CD4-positive, alpha-beta memory T cell (primary cell): ENCODE measurements at regions not wholly inside any gene's neighbourhood (a gene's known extent, or its start where the extent isn't known, plus 50 kb on each side); places are given as distances from the start of the nearest gene placed in this dataset.
A peak's percentile ranks its signal among the peaks of the same experiment; 100 is the strongest.

Experiments
- CTCF ChIA-PET: fragments of 350-600 bp; sonication (Branson Sonifier 250); formaldehyde crosslinking; loops from one replicate; lab custom pipeline; 2021; ENCODE audit warnings: inconsistent platforms; ENCODE audit not compliant: partially characterized antibody; lab: Charles Lee
- POLR2A ChIA-PET: fragments of 350-600 bp; sonication (Branson Sonifier 250); formaldehyde crosslinking; loops from one replicate; lab custom pipeline; 2021; ENCODE audit not compliant: partially characterized antibody; lab: Charles Lee
- DNase-seq, 5 donors: peaks; one replicate each; pipeline versions ENCODE4 v3.0.0 to v3.0.0-alpha.2; 2020 to 2022; ENCODE audit warnings: mixed read lengths in 1 of 5
- H3K27ac ChIP-seq: one replicate; pipeline ENCODE4 v1.7.0; 2013; ENCODE audit warnings: low read depth, low read length
- H3K27me3 ChIP-seq: 2 replicates; pipeline ENCODE4 v1.7.0; 2013; ENCODE audit warnings: mild to moderate bottlenecking, low read length, moderate library complexity; ENCODE audit not compliant: insufficient read depth
- H3K36me3 ChIP-seq: 2 replicates; pipeline ENCODE4 v1.7.0; 2013; ENCODE audit warnings: mild to moderate bottlenecking, low read length, moderate library complexity; ENCODE audit not compliant: insufficient read depth
- H3K4me1 ChIP-seq: 2 replicates; pipeline ENCODE4 v1.7.0; 2013; ENCODE audit warnings: mild to moderate bottlenecking, low read length, moderate library complexity; ENCODE audit not compliant: insufficient read depth
- H3K4me3 ChIP-seq, 2 donors: one replicate each; pipeline ENCODE4 v1.7.0; 2013; ENCODE audit warnings: low read length in 2 of 2, mild to moderate bottlenecking in 1 of 2
- H3K9me3 ChIP-seq, 2 donors: one replicate each; pipeline ENCODE4 v1.7.0; 2013; ENCODE audit warnings: low read length in 2 of 2, control low read depth in 1 of 2; ENCODE audit not compliant: control insufficient read depth in 1 of 2
- H3K27ac Mint-ChIP-seq, 7 donors: one replicate each; pipeline ENCODE4 v1.8.0; 2020 to 2021; ENCODE audit warnings: mixed read lengths in 7 of 7, mild to moderate bottlenecking in 6 of 7, inconsistent platforms in 3 of 7, moderate library complexity in 3 of 7
- H3K27me3 Mint-ChIP-seq, 2 donors: one replicate each; pipeline ENCODE4 v1.8.0; 2020 to 2021; ENCODE audit warnings: mixed read lengths in 2 of 2
- H3K36me3 Mint-ChIP-seq, 2 donors: one replicate each; pipeline ENCODE4 v1.8.0; 2020 to 2021; ENCODE audit warnings: mixed read lengths in 2 of 2, inconsistent platforms in 1 of 2, mild to moderate bottlenecking in 1 of 2
- H3K4me1 Mint-ChIP-seq, 4 donors: one replicate each; pipeline ENCODE4 v1.8.0; 2020 to 2021; ENCODE audit warnings: mixed read lengths in 4 of 4, mild to moderate bottlenecking in 1 of 4
- H3K4me3 Mint-ChIP-seq, 8 donors: one replicate each; pipeline ENCODE4 v1.8.0; 2020 to 2021; ENCODE audit warnings: mixed read lengths in 8 of 8, mild to moderate bottlenecking in 7 of 8, moderate library complexity in 6 of 8, inconsistent platforms in 3 of 8
- H3K9me3 Mint-ChIP-seq, 8 donors: one replicate each; pipeline ENCODE4 v1.8.0; 2020 to 2021; ENCODE audit warnings: mixed read lengths in 8 of 8, mild to moderate bottlenecking in 5 of 8, inconsistent platforms in 3 of 8, moderate library complexity in 1 of 8
- intact Hi-C: fragments of 100-400 bp; cut with micrococcal nuclease; formaldehyde crosslinking; loops from one replicate; pipeline ENCODE4 v1.15.1; 2023

DNA sequence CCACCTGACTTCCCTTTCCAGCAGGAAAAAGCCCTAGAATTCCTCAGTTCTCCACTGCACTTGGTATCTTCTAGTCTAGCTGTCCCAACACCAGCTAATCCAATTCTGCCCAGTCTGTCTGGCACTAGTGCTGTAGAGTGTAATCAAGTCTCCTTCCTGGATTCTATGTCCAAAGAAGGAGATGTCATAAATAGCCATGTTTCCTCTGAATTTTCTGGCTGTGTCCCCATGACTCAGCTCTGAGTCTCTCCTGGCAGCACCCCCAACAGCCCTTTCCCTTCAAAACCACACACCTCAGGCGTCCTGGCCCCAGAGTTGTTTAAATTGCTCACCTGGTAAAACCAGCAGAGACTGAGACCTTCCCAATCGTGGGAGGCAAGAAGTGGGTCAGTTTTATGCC, 197.2 kb downstream of the GRXCR1 start:
- ChIA-PET POLR2A (no interaction called here), CTCF (no interaction called here)
- Histone ChIP-seq H3K27ac (no peak overlapping the region), H3K9me3 (no peaks in the 10 kb centered on the region), H3K36me3 (no peaks in the 10 kb centered on the region), H3K4me1 (no peaks in the 10 kb centered on the region), H3K4me3 (no peak overlapping the region), H3K27me3 (no peaks in the 10 kb centered on the region)
- no peak overlapping the region for H3K4me3 Mint-ChIP-seq
- no peaks in the 10 kb centered on the region for H3K27me3 Mint-ChIP-seq
- DNase-seq, result no peak
- peaks cover 0 to 6% (median 0%) of the 10 kb centered on the region in 8 donors for H3K9me3 Mint-ChIP-seq
- intact Hi-C loops, result no loop called here
- no peak overlapping the region for H3K27ac Mint-ChIP-seq
- no peaks in the 10 kb centered on the region for H3K36me3 Mint-ChIP-seq
- no peaks in the 10 kb centered on the region for H3K4me1 Mint-ChIP-seq

- no peak for DNase-seq
- no peaks in the 10 kb centered on the region for H3K27me3 ChIP-seq
- no peak overlapping the region for H3K4me3 ChIP-seq
- Mint-ChIP-seq H3K36me3 (no peaks in the 10 kb centered on the region), H3K9me3 (peaks cover 0 to 3% (median 0%) of the 10 kb centered on the region in 8 donors), H3K27me3 (no peaks in the 10 kb centered on the region), H3K27ac (no peak overlapping the region), H3K4me1 (no peaks in the 10 kb centered on the region), H3K4me3 (no peak overlapping the region)
- intact Hi-C loops, result no loop called here
- ChIA-PET CTCF (no interaction called here), POLR2A (no interaction called here)
- no peaks in the 10 kb centered on the region for H3K4me1 ChIP-seq
- no peaks in the 10 kb centered on the region for H3K9me3 ChIP-seq
- H3K27ac ChIP-seq, result no peak overlapping the region
- H3K36me3 ChIP-seq, result no peaks in the 10 kb centered on the region
Measured at GRCh38 chr4:43103048-43103447, 210.5 kb downstream of the GRXCR1 start.

- no peaks in the 10 kb centered on the region for H3K36me3 Mint-ChIP-seq
- Histone ChIP-seq H3K27ac (no peak overlapping the region), H3K4me3 (no peak overlapping the region), H3K9me3 (no peaks in the 10 kb centered on the region), H3K36me3 (no peaks in the 10 kb centered on the region), H3K4me1 (no peaks in the 10 kb centered on the region), H3K27me3 (no peaks in the 10 kb centered on the region)
- intact Hi-C loops, result no loop called here
- H3K9me3 Mint-ChIP-seq, result peaks cover 0 to 8% (median 0%) of the 10 kb centered on the region in 8 donors
- ChIA-PET POLR2A (no interaction called here), CTCF (no interaction called here)
- H3K27me3 Mint-ChIP-seq, result no peaks in the 10 kb centered on the region
- no peak for DNase-seq
- H3K4me3 Mint-ChIP-seq, result no peak overlapping the region
- no peak overlapping the region for H3K27ac Mint-ChIP-seq
- H3K4me1 Mint-ChIP-seq, result no peaks in the 10 kb centered on the region
Measured at GRCh38 chr4:43112139-43112538, 219.6 kb downstream of the GRXCR1 start.

GRCh38 chr4:43113196-43113595, 220.7 kb downstream of the GRXCR1 start:
- H3K4me3 ChIP-seq, result no peak overlapping the region
- no peaks in the 10 kb centered on the region for H3K9me3 ChIP-seq
- CTCF ChIA-PET, result no interaction called here
- H3K4me1 ChIP-seq, result no peaks in the 10 kb centered on the region
- POLR2A ChIA-PET, result no interaction called here
- Mint-ChIP-seq H3K4me1 (no peaks in the 10 kb centered on the region), H3K27me3 (no peaks in the 10 kb centered on the region), H3K27ac (no peak overlapping the region), H3K36me3 (no peaks in the 10 kb centered on the region), H3K4me3 (no peak overlapping the region), H3K9me3 (peaks cover 0 to 10% (median 0%) of the 10 kb centered on the region in 8 donors)
- no peak for DNase-seq
- H3K36me3 ChIP-seq, result no peaks in the 10 kb centered on the region
- no peaks in the 10 kb centered on the region for H3K27me3 ChIP-seq
- H3K27ac ChIP-seq, result no peak overlapping the region
- intact Hi-C loops, result no loop called here

DNA sequence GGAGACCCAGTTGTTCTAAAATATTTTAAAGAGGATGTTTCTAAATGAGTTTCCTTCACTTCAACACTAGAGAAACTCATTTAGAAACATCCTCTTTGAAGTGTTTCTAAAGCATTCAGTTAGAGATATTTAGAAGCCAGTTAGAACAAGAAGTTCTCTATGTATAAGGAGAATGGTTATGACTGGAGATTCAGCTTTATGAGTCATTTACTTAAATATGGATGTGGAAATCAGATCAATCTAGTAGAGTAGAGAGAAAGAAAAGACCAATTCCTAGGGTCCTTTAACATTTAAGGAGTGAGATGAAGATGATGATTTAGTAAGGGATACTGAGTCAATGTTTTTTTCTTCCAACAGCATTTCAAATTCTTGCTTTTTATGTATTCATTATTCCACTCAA, 234.1 kb downstream of the GRXCR1 start:
- POLR2A ChIA-PET, result no interaction called here
- Histone ChIP-seq H3K27me3 (no peaks in the 10 kb centered on the region), H3K4me3 (no peak overlapping the region), H3K9me3 (no peaks in the 10 kb centered on the region), H3K4me1 (no peaks in the 10 kb centered on the region), H3K36me3 (no peaks in the 10 kb centered on the region), H3K27ac (no peak overlapping the region)
- Mint-ChIP-seq H3K4me1 (peaks cover 0 to 1% (median 0%) of the 10 kb centered on the region in 4 donors), H3K27ac (no peak overlapping the region), H3K27me3 (no peaks in the 10 kb centered on the region), H3K36me3 (no peaks in the 10 kb centered on the region), H3K4me3 (no peak overlapping the region), H3K9me3 (peaks cover 0 to 10% (median 1%) of the 10 kb centered on the region in 8 donors)
- no peak for DNase-seq
- intact Hi-C loops, result no loop called here
- CTCF ChIA-PET, result interaction anchor here (0.8 kb wide), 1 partner anchor 8 kb away, joined by 3 read pairs; no protein-coding TSS in a partner anchor

DNA sequence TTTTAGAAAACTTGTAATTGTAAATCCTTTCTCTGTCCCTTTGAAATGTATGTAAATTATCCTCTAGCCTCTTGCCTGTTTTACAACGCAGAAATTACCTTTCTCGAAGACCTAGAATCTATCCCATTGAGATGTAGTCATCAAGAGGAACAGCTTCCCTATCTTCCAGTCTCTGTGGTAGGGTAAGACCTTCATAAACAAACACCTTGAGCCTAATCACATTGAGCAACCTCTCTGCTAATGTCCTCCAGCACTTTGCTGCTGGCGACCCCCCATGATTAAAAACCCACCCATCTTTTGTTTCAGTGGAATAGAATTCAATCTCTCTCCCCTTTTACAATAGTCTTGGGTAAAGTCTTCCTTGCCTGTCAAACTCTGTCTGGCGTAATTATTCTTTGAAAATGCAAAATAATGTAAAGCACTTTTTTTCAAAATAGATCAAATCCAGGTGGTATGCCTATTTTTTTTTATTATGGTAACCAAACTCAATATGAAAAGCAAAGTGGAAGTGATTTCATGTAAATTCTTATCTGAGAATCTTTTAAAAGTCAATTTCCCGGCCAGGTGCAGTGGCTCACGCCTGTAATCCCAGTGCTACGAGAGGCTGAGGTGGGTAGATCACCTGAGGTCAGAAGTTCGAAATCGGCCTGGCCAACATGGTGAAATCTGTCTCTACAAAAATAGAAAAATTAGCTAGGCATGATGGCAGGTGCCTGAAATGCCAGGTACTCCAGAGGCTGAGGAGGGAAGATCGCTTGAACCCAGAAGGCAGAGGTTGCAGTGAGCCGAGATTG, 237.9 kb downstream of the GRXCR1 start:
- Histone ChIP-seq H3K36me3 (no peaks in the 10 kb centered on the region), H3K9me3 (no peaks in the 10 kb centered on the region), H3K27me3 (no peaks in the 10 kb centered on the region), H3K4me3 (no peak overlapping the region), H3K4me1 (no peaks in the 10 kb centered on the region), H3K27ac (no peak overlapping the region)
- Mint-ChIP-seq H3K36me3 (no peaks in the 10 kb centered on the region), H3K27ac (no peak overlapping the region), H3K9me3 (peaks cover 0 to 4% (median 0%) of the 10 kb centered on the region in 8 donors), H3K27me3 (no peaks in the 10 kb centered on the region), H3K4me1 (peaks cover 0 to 1% (median 0%) of the 10 kb centered on the region in 4 donors), H3K4me3 (no peak overlapping the region)
- no peak for DNase-seq
- ChIA-PET POLR2A (no interaction called here), CTCF (no interaction called here)
- intact Hi-C loops, result no loop called here

- POLR2A ChIA-PET, result no interaction called here
- H3K36me3 Mint-ChIP-seq, result no peaks in the 10 kb centered on the region
- no peak overlapping the region for H3K4me3 ChIP-seq
- intact Hi-C loops, result no loop called here
- CTCF ChIA-PET, result no interaction called here
- H3K27me3 ChIP-seq, result no peaks in the 10 kb centered on the region
- no peak overlapping the region for H3K27ac Mint-ChIP-seq
- H3K9me3 Mint-ChIP-seq, result peaks cover 0 to 3% (median 0%) of the 10 kb centered on the region in 8 donors
- no peaks in the 10 kb centered on the region for H3K4me1 ChIP-seq
- DNase-seq, result peak in 2 of 5 donors; percentile 1 to 29
- no peak overlapping the region for H3K27ac ChIP-seq
- no peaks in the 10 kb centered on the region for H3K27me3 Mint-ChIP-seq
- no peaks in the 10 kb centered on the region for H3K36me3 ChIP-seq
- H3K4me1 Mint-ChIP-seq, result peaks cover 0 to 1% (median 0%) of the 10 kb centered on the region in 4 donors
- H3K9me3 ChIP-seq, result no peaks in the 10 kb centered on the region
- H3K4me3 Mint-ChIP-seq, result no peak overlapping the region
Measured at GRCh38 chr4:43132010-43132582, 239.6 kb downstream of the GRXCR1 start.
